Loucy (cell line): ENCODE measurements at regions not wholly inside any gene's neighbourhood (a gene's known extent, or its start where the extent isn't known, plus 50 kb on each side); places are given as distances from the start of the nearest gene placed in this dataset.

Experiments used
- H2AFZ ChIP-seq: fragments of 200-600 bp; sonication (generic); 2 replicates; pipeline ENCODE4 v1.6.0; 2016; ENCODE audit warnings: antibody characterized with exemption, mild to moderate bottlenecking, low read length, moderate library complexity
- H3F3A ChIP-seq: fragments of 200-600 bp; 2 replicates; pipeline ENCODE4 v1.6.0; 2016; ENCODE audit warnings: antibody characterized with exemption, low read depth, mild to moderate bottlenecking
- H3K27me3 ChIP-seq: fragments of 200-600 bp; sonication (generic); 2 replicates; pipeline ENCODE4 v1.6.1; 2014; ENCODE audit warnings: low read length, mild to moderate bottlenecking; ENCODE audit not compliant: insufficient read depth, poor library complexity, severe bottlenecking
- H3K36me3 ChIP-seq: fragments of 200-600 bp; sonication (generic); 2 replicates; pipeline ENCODE4 v1.6.1; 2016; ENCODE audit warnings: low read length; ENCODE audit not compliant: insufficient read depth
- H3K4me1 ChIP-seq: fragments of 200-600 bp; sonication (generic); 2 replicates; pipeline ENCODE4 v1.5.1; 2014; ENCODE audit warnings: low read length, mild to moderate bottlenecking; ENCODE audit not compliant: insufficient read depth, poor library complexity, severe bottlenecking
- H3K4me2 ChIP-seq: fragments of 200-600 bp; sonication (generic); 2 replicates; pipeline ENCODE4 v1.6.0; 2014; ENCODE audit warnings: antibody characterized with exemption, low read length, low read depth, mild to moderate bottlenecking; ENCODE audit not compliant: poor library complexity, severe bottlenecking
- H3K4me3 ChIP-seq: fragments of 200-600 bp; sonication (generic); 2 replicates; pipeline ENCODE4 v1.5.1; 2014; ENCODE audit warnings: low read length, mild to moderate bottlenecking, mixed read lengths; ENCODE audit not compliant: poor library complexity, severe bottlenecking
- H3K79me2 ChIP-seq: fragments of 200-600 bp; sonication (generic); 2 replicates; pipeline ENCODE4 v1.6.1; 2014; ENCODE audit warnings: low read length; ENCODE audit not compliant: insufficient read depth
- H3K9ac ChIP-seq: fragments of 200-600 bp; sonication (generic); 2 replicates; pipeline ENCODE4 v1.6.0; 2014; ENCODE audit warnings: mild to moderate bottlenecking, low read depth, low read length, moderate library complexity; ENCODE audit not compliant: poor library complexity, severe bottlenecking
- H3K9me2 ChIP-seq: fragments of 200-600 bp; sonication (generic); replicated peaks from 2 replicates; pipeline ENCODE4 v1.6.1; 2016; ENCODE audit warnings: low read depth, low read length, mixed read lengths
- H3K9me3 ChIP-seq: fragments of 200-600 bp; sonication (generic); 2 replicates; pipeline ENCODE4 v1.6.1; 2014; ENCODE audit warnings: mild to moderate bottlenecking, antibody characterized with exemption, low read length, low read depth; ENCODE audit not compliant: insufficient read depth
- H4K20me1 ChIP-seq: fragments of 200-600 bp; sonication (generic); 2 replicates; pipeline ENCODE4 v1.6.0; 2014; ENCODE audit warnings: antibody characterized with exemption, low read length, mild to moderate bottlenecking; ENCODE audit not compliant: insufficient read depth, poor library complexity, severe bottlenecking
- CTCF ChIP-seq: fragments of 200-600 bp; sonication (generic); conservative IDR thresholded peaks from 2 replicates; pipeline ENCODE4 v1.5.1; 2014; ENCODE audit warnings: mild to moderate bottlenecking, antibody characterized with exemption, low read length
- EZH2phosphoT487 ChIP-seq: fragments of 200-600 bp; IDR thresholded peaks from 2 replicates; pipeline ENCODE4 v1.6.1; 2018; ENCODE audit warnings: antibody characterized with exemption, mild to moderate bottlenecking, moderate library complexity, borderline replicate concordance

GRCh38 chr4:10243856-10244255 is 127.3 kb upstream of the WDR1 start:
- no peaks in the 10 kb centered on the region for H4K20me1 ChIP-seq
- no peaks in the 10 kb centered on the region for H3K9me3 ChIP-seq
- H3K36me3 ChIP-seq = no peaks in the 10 kb centered on the region
- H3K79me2 ChIP-seq = no peaks in the 10 kb centered on the region
- H3K27me3 ChIP-seq = no peaks in the 10 kb centered on the region
- H3K4me2 ChIP-seq = no peak overlapping the region
- no peak overlapping the region for H3K4me3 ChIP-seq
- no peak overlapping the region for H3K9ac ChIP-seq
- H3F3A ChIP-seq = no peaks in the 10 kb centered on the region
- no peak overlapping the region for H2AFZ ChIP-seq
- H3K4me1 ChIP-seq = no peaks in the 10 kb centered on the region
- TF ChIP-seq CTCF = no peak
- no peak for TF ChIP-seq EZH2phosphoT487
- no peaks in the 10 kb centered on the region for H3K9me2 ChIP-seq

GRCh38 chr4:10240691-10241090 is 124.1 kb upstream of the WDR1 start:
- no peak overlapping the region for H2AFZ ChIP-seq
- H3K9me2 ChIP-seq = no peaks in the 10 kb centered on the region
- TF ChIP-seq CTCF = no peak
- no peak for TF ChIP-seq EZH2phosphoT487
- H3F3A ChIP-seq = no peaks in the 10 kb centered on the region
- no peak overlapping the region for H3K9ac ChIP-seq
- H3K36me3 ChIP-seq = no peaks in the 10 kb centered on the region
- H3K9me3 ChIP-seq = no peaks in the 10 kb centered on the region
- no peaks in the 10 kb centered on the region for H3K27me3 ChIP-seq
- H3K4me1 ChIP-seq = no peaks in the 10 kb centered on the region
- no peak overlapping the region for H3K4me3 ChIP-seq
- no peaks in the 10 kb centered on the region for H4K20me1 ChIP-seq
- no peak overlapping the region for H3K4me2 ChIP-seq
- H3K79me2 ChIP-seq = no peaks in the 10 kb centered on the region

GRCh38 chr4:10239982-10240654 is 123.5 kb upstream of the WDR1 start:
- Histone ChIP-seq H3K4me3 (no peak overlapping the region), H3K9me3 (no peaks in the 10 kb centered on the region), H3K79me2 (no peaks in the 10 kb centered on the region), H2AFZ (no peak overlapping the region), H3K4me2 (no peak overlapping the region), H3K36me3 (no peaks in the 10 kb centered on the region), H3K9me2 (no peaks in the 10 kb centered on the region), H3F3A (no peaks in the 10 kb centered on the region), H3K9ac (no peak overlapping the region), H3K4me1 (no peaks in the 10 kb centered on the region), H4K20me1 (no peaks in the 10 kb centered on the region), H3K27me3 (no peaks in the 10 kb centered on the region)
- TF ChIP-seq CTCF (no peak), EZH2phosphoT487 (no peak)
